ENCODE measurements at regions not wholly inside any gene's neighbourhood (a gene's known extent, or its start where the extent isn't known, plus 50 kb on each side); places are given as distances from the start of the nearest gene placed in this dataset.

DNA sequence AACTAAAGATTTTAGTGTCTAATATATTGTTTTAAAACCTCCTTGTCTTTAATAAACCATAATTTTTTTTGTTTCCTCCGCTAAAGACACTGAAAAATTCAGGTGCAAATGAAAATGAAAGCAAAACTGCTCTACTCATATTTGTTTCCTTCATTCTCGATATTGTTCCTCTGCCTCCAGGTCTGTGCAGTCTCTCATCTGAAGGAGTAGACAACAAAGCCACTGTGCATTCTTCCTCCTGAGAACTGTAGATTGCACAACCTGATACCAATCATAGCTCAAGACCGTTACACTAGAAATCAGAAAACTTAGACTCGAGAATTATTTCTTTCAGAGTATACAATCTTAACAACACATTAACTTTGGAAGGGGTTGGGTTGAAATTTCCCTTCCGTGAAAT is 373.1 kb upstream of the CXADR start:
- Mint-ChIP-seq H3K9me3 (ENCODE audit: low read depth) (no peaks in the 10 kb centered on the region), H3K4me3 (ENCODE audit: unreplicated experiment) (no peak overlapping the region), H3K36me3 (ENCODE audit: low read depth) (no peaks in the 10 kb centered on the region), H3K27ac (ENCODE audit: unreplicated experiment) (no peak overlapping the region), H3K27me3 (ENCODE audit: low read depth) (peaks cover 2% of the 10 kb centered on the region), H3K4me1 (ENCODE audit: low read depth) (peaks cover 7% of the 10 kb centered on the region)
- TF ChIP-seq CTCF (IDR thresholded peaks at IDR 0.05) = no peak
- no peak for DNase-seq (ENCODE audit: low spot score)

- DNase-seq (ENCODE audit: low spot score) = no peak
- TF ChIP-seq CTCF (IDR thresholded peaks at IDR 0.05) = peak; percentile 70
- no peaks in the 10 kb centered on the region for H3K36me3 Mint-ChIP-seq (ENCODE audit: low read depth)
- peaks cover 11% of the 10 kb centered on the region for H3K9me3 Mint-ChIP-seq (ENCODE audit: low read depth)
- H3K4me3 Mint-ChIP-seq (ENCODE audit: unreplicated experiment) = no peak overlapping the region
- H3K27ac Mint-ChIP-seq (ENCODE audit: unreplicated experiment) = no peak overlapping the region
- H3K27me3 Mint-ChIP-seq (ENCODE audit: low read depth) = peaks cover 3% of the 10 kb centered on the region
- H3K4me1 Mint-ChIP-seq (ENCODE audit: low read depth) = no peaks in the 10 kb centered on the region
Measured at GRCh38 chr21:17146426-17146825, 366.4 kb upstream of the CXADR start.

DNA sequence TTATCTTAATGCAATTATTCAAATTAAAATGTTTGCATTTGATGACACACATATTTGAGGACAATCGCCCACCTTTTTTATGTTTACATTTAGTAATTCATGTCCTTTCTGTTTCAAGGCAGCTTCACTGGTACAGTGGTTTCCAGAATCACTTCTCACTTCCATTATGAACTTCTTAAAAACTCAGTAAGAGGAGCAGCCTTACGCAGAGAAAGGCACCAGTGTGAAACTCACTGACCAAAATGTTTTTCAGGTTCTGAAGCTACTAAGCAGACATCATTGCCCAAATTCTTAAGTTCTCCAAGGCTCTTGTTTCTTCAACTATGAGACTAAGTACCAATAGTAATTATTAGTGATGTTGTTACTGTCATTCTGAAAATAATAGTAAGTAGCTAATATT is 353.1 kb upstream of the CXADR start:
- no peaks in the 10 kb centered on the region for H3K36me3 Mint-ChIP-seq (ENCODE audit: low read depth)
- TF ChIP-seq CTCF (IDR thresholded peaks at IDR 0.05) = no peak
- no peaks in the 10 kb centered on the region for H3K27me3 Mint-ChIP-seq (ENCODE audit: low read depth)
- DNase-seq (ENCODE audit: low spot score) = no peak
- no peak overlapping the region for H3K27ac Mint-ChIP-seq (ENCODE audit: unreplicated experiment)
- H3K4me3 Mint-ChIP-seq (ENCODE audit: unreplicated experiment) = no peak overlapping the region
- H3K4me1 Mint-ChIP-seq (ENCODE audit: low read depth) = peaks cover 22% of the 10 kb centered on the region
- H3K9me3 Mint-ChIP-seq (ENCODE audit: low read depth) = peaks cover 20% of the 10 kb centered on the region

DNA sequence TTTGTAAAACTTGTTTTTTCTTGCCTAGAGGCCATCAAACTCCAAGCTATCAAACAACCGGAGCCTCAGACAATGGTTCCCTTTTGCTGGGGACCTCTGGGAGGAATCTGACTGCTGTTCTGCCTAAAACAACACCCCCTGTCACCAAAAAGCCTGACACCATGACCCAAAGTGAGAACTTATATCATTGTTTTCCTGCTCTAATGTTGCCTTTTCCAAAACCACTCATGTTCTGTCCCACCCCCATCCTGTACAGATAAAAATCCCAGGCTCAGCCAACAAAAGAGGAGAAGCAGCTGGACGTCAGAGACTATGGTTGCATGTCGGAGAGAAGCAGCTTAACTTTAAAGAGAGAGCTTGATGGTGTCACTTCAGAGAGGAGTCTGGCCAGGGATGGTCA is 327.2 kb upstream of the CXADR start:
- H3K9me3 Mint-ChIP-seq (ENCODE audit: low read depth) = peaks cover 29% of the 10 kb centered on the region
- TF ChIP-seq CTCF (IDR thresholded peaks at IDR 0.05) = no peak

GRCh38 chr21:17189963-17190362 is 322.9 kb upstream of the CXADR start:
- Mint-ChIP-seq H3K27me3 (ENCODE audit: low read depth) (no peaks in the 10 kb centered on the region), H3K4me1 (ENCODE audit: low read depth) (no peaks in the 10 kb centered on the region), H3K36me3 (ENCODE audit: low read depth) (no peaks in the 10 kb centered on the region), H3K4me3 (ENCODE audit: unreplicated experiment) (no peak overlapping the region), H3K9me3 (ENCODE audit: low read depth) (peaks cover 32% of the 10 kb centered on the region), H3K27ac (ENCODE audit: unreplicated experiment) (no peak overlapping the region)
- DNase-seq (ENCODE audit: low spot score) = no peak
- no peak for TF ChIP-seq CTCF (IDR thresholded peaks at IDR 0.05)

More for the DNA sequence above, 327.2 kb upstream of the CXADR start:
- no peak for DNase-seq (ENCODE audit: low spot score)
- H3K27ac Mint-ChIP-seq (ENCODE audit: unreplicated experiment) = no peak overlapping the region
- no peaks in the 10 kb centered on the region for H3K4me1 Mint-ChIP-seq (ENCODE audit: low read depth)
- H3K4me3 Mint-ChIP-seq (ENCODE audit: unreplicated experiment) = no peak overlapping the region
- H3K36me3 Mint-ChIP-seq (ENCODE audit: low read depth) = no peaks in the 10 kb centered on the region
- no peaks in the 10 kb centered on the region for H3K27me3 Mint-ChIP-seq (ENCODE audit: low read depth)

All from chondrocyte (in vitro differentiated cells).